NCI-H2107 (cell line): ENCODE measurements at regions not wholly inside any gene's neighbourhood (a gene's known extent, or its start where the extent isn't known, plus 50 kb on each side); places are given as distances from the start of the nearest gene placed in this dataset.
A peak's percentile ranks its signal among the peaks of the same experiment; 100 is the strongest.

Source experiments
- DNase-seq: peaks from one replicate; lab custom pipeline; 2025; lab: John Stamatoyannopoulos, UW

GRCh38 chr1:191151321-191151807 is 673.7 kb upstream of the BRINP3 start:
- no peak for DNase-seq

- DNase-seq = no peak
Measured at GRCh38 chr1:191152776-191153175, 675.1 kb upstream of the BRINP3 start.

GRCh38 chr1:191155178-191155577 is 677.5 kb upstream of the BRINP3 start:
- DNase-seq = no peak

- DNase-seq = no peak
Measured at GRCh38 chr1:191160837-191161236, 683.2 kb upstream of the BRINP3 start.

GRCh38 chr1:191162762-191163161 is 685.1 kb upstream of the BRINP3 start:
- DNase-seq = no peak

GRCh38 chr1:191163621-191164020 is 686.0 kb upstream of the BRINP3 start:
- DNase-seq = no peak

GRCh38 chr1:191174298-191174697 is 696.6 kb upstream of the BRINP3 start:
- DNase-seq = no peak

GRCh38 chr1:191176131-191176530 is 698.5 kb upstream of the BRINP3 start:
- DNase-seq = no peak

GRCh38 chr1:191206513-191207207 is 729.0 kb upstream of the BRINP3 start:
- no peak for DNase-seq

GRCh38 chr1:191222206-191222605 is 744.5 kb upstream of the BRINP3 start:
- DNase-seq = no peak

GRCh38 chr1:191240925-191241324 is 763.3 kb upstream of the BRINP3 start:
- DNase-seq = no peak

GRCh38 chr1:191255354-191256054 is 777.8 kb upstream of the BRINP3 start:
- DNase-seq = peak; percentile 12

GRCh38 chr1:191256917-191257316 is 779.3 kb upstream of the BRINP3 start:
- no peak for DNase-seq

- DNase-seq = no peak
Measured at GRCh38 chr1:191260056-191260455, 782.4 kb upstream of the BRINP3 start.

- DNase-seq = no peak
Measured at GRCh38 chr1:191261111-191261510, 783.4 kb upstream of the BRINP3 start.

GRCh38 chr1:191279266-191279800 is 801.7 kb upstream of the BRINP3 start:
- DNase-seq = no peak

- no peak for DNase-seq
Measured at GRCh38 chr1:191284175-191284574, 806.5 kb upstream of the BRINP3 start.

GRCh38 chr1:191290441-191290840 is 812.8 kb upstream of the BRINP3 start:
- no peak for DNase-seq

GRCh38 chr1:191305370-191305769 is 827.7 kb upstream of the BRINP3 start:
- no peak for DNase-seq

- no peak for DNase-seq
Measured at GRCh38 chr1:191306916-191307315, 829.3 kb upstream of the BRINP3 start.

- peak; percentile 56 for DNase-seq
Measured at GRCh38 chr1:191320062-191320461, 838.2 kb upstream of the RGS18 start.

GRCh38 chr1:191327868-191328267 is 830.4 kb upstream of the RGS18 start:
- DNase-seq = no peak

GRCh38 chr1:191343816-191344215 is 814.4 kb upstream of the RGS18 start:
- DNase-seq = no peak
